Heart left ventricle (tissue), 16 donors: ENCODE measurements at regions not wholly inside any gene's neighbourhood (a gene's known extent, or its start where the extent isn't known, plus 50 kb on each side); places are given as distances from the start of the nearest gene placed in this dataset.

Experiments
- ATAC-seq, 4 donors: fragments of 200-7000 bp; cut with Tn5 transposase; one replicate each; pipeline ENCODE4 v1.9.1; 2020 to 2022; ENCODE audit warnings: moderate library complexity in 4 of 4, mild to moderate bottlenecking in 3 of 4, moderate number of reproducible peaks in 1 of 4
- DNase-seq, 5 donors: peaks; one replicate each; pipeline ENCODE4 v3.0.0-alpha.2; 2020
- H3K27ac ChIP-seq, 12 donors: fragments of 200-600 bp; sonication (generic) in 4 of 12; one replicate each; pipeline versions ENCODE4 v1.5.0 to v1.8.0; 2016 to 2022; ENCODE audit warnings: mild to moderate bottlenecking in 2 of 12
- H3K27me3 ChIP-seq, 9 donors: fragments of 200-600 bp; sonication (generic) in 2 of 9; one replicate each; pipeline versions ENCODE4 v1.5.1 to v1.8.0; 2016 to 2022; ENCODE audit warnings: mild to moderate bottlenecking in 3 of 9
- H3K36me3 ChIP-seq, 9 donors: fragments of 200-600 bp; sonication (generic) in 2 of 9; one replicate each; pipeline versions ENCODE4 v1.5.0 to v1.8.0; 2018 to 2022; ENCODE audit warnings: mild to moderate bottlenecking in 2 of 9
- H3K4me1 ChIP-seq, 12 donors: fragments of 200-600 bp; sonication (generic) in 4 of 12; one replicate each; pipeline versions ENCODE4 v1.5.0 to v1.8.0; 2016 to 2022; ENCODE audit warnings: mild to moderate bottlenecking in 3 of 12
- H3K4me3 ChIP-seq, 12 donors: fragments of 200-600 bp; sonication (generic) in 4 of 12; one replicate each; pipeline versions ENCODE4 v1.5.0 to v1.8.0; 2017 to 2022; ENCODE audit warnings: mild to moderate bottlenecking in 9 of 12, moderate library complexity in 4 of 12
- H3K9me3 ChIP-seq, 12 donors: fragments of 200-600 bp; sonication (generic) in 4 of 12; one replicate each; pipeline versions ENCODE4 v1.5.0 to v1.8.0; 2016 to 2022; ENCODE audit warnings: mild to moderate bottlenecking in 1 of 12
- CTCF ChIP-seq, 12 donors: fragments of 200-600 bp; sonication (generic) in 4 of 12; IDR thresholded peaks; one replicate each; pipeline versions ENCODE4 v1.5.0 to v1.8.0; 2018 to 2022; ENCODE audit warnings: antibody characterized with exemption in 12 of 12, mild to moderate bottlenecking in 5 of 12
- POLR2A ChIP-seq, 2 donors: fragments of 450-650 bp; IDR thresholded peaks; one replicate each; pipeline ENCODE4 v1.6.1; 2017; ENCODE audit warnings: antibody characterized with exemption in 2 of 2, mild to moderate bottlenecking in 2 of 2, moderate library complexity in 2 of 2
- WGBS, 4 donors: extraction: QIAGEN DNeasy Blood & Tissue Kit in 2 of 4; methylation state at CpG; one replicate each; pipeline versions ENCODE4 v1.1.5 to v1.1.7; 2013 to 2018; 5-methylcytosine and 5-hydroxymethylcytosine counted together
- intact Hi-C, 10 donors: fragments of 100-400 bp; cut with DNase I; formaldehyde crosslinking; loops; one replicate each; pipeline versions ENCODE4 v1.11.1 to v1.14.2; 2022
- donor health status: ischemic (EF 13 %, LVEDD 7.1; RV severe dilation, severe dysfunction).
- donor health status: healthy with polysubstance abuse.
- donor health status: DM: no; HTN: yes; CAD: no.
- donor health status: DM: no; HTN: no; CAD: no.
- donor health status: ischemic (EF 25% LVEDD 6.9; RV normal size, moderate dysfunction).
- donor health status: ischemic (EF 25% LVEDD 5.7; RV mildly dilated, moderate dysfunction).
- donor health status: healthy.
- donor health status: DM: yes; HTN: yes; CAD: no.
- donor health status: ischemic (EF 35%, LVEDD 5.7; RV mildly dilated, moderate dysfunction).
- donor health status: nonischemic (EF 11% LVEDD 7.7; RV severe dilation, severe dysfunction).
- donor health status: DM: yes; HTN: yes; CAD: no.
- donor health status: PGD.
- donor health status: ischemic (EF 29% LVEDD 5.4; RV normal size, mild dysfunction).
- donor health status: nonischemic (EF 23%, LVEDD 6.1; RV moderate dilation, normal function).

GRCh38 chr12:54740882-54741281 lies 92.7 kb upstream of the DCD start:
- Histone ChIP-seq H3K4me1 (no peaks in the 10 kb centered on the region), H3K4me3 (no peak overlapping the region), H3K36me3 (no peaks in the 10 kb centered on the region), H3K9me3 (no peaks in the 10 kb centered on the region), H3K27me3 (peaks cover 0 to 16% (median 0%) of the 10 kb centered on the region in 9 donors), H3K27ac (no peak overlapping the region)
- DNase-seq (no peak), ATAC-seq (no peak)
- 67 to 85% (median 78%) methylated on average over 1 of the region's 1 CpG for WGBS, 4 donors
- intact Hi-C loops: loop anchor here in 1 of 10 donors (10.0 kb wide), 1 partner anchor 324 kb away; no protein-coding TSS in a partner anchor
- TF ChIP-seq CTCF (IDR thresholded peaks at IDR 0.05) (no peak), POLR2A (IDR thresholded peaks at IDR 0.05) (no peak)

GRCh38 chr12:54736549-54736948 lies 88.4 kb upstream of the DCD start:
- Histone ChIP-seq H3K27me3 (no peaks in the 10 kb centered on the region), H3K4me3 (no peak overlapping the region), H3K4me1 (no peaks in the 10 kb centered on the region), H3K36me3 (no peaks in the 10 kb centered on the region), H3K27ac (no peak overlapping the region), H3K9me3 (no peaks in the 10 kb centered on the region)
- no peak for TF ChIP-seq POLR2A (IDR thresholded peaks at IDR 0.05)
- no peak for TF ChIP-seq CTCF (IDR thresholded peaks at IDR 0.05)
- 76 to 87% (median 84%) methylated on average over 2 of the region's 2 CpGs for WGBS, 4 donors
- DNase-seq: no peak
- intact Hi-C loops: no loop called here
- no peak for ATAC-seq

- 49 to 56% (median 50%) methylated on average over 4 of the region's 4 CpGs for WGBS, 4 donors
- intact Hi-C loops: no loop called here
- peak in 3 of 5 donors; percentile 20 to 44 (median 41) for DNase-seq
- peak; percentile 91 to 97 (median 96) for ATAC-seq
- Histone ChIP-seq H3K27ac (peak overlapping the region in 1 of 12 donors; percentile 32), H3K9me3 (no peaks in the 10 kb centered on the region), H3K36me3 (no peaks in the 10 kb centered on the region), H3K4me1 (no peaks in the 10 kb centered on the region), H3K4me3 (no peak overlapping the region), H3K27me3 (no peaks in the 10 kb centered on the region)
- TF ChIP-seq POLR2A (IDR thresholded peaks at IDR 0.05) (no peak), CTCF (IDR thresholded peaks at IDR 0.05) (no peak)
Observed at GRCh38 chr12:54734196-54734950, 86.2 kb upstream of the DCD start.

GRCh38 chr12:54725233-54725843 lies 77.2 kb upstream of the DCD start:
- Histone ChIP-seq H3K36me3 (no peaks in the 10 kb centered on the region), H3K27ac (no peak overlapping the region), H3K27me3 (peaks cover 0 to 12% (median 4%) of the 10 kb centered on the region in 9 donors), H3K4me3 (no peak overlapping the region), H3K4me1 (no peaks in the 10 kb centered on the region), H3K9me3 (no peaks in the 10 kb centered on the region)
- peak in 8 of 12 donors; percentile 10 to 40 (median 26) for TF ChIP-seq CTCF (IDR thresholded peaks at IDR 0.05)
- no peak for TF ChIP-seq POLR2A (IDR thresholded peaks at IDR 0.05)
- ATAC-seq (no peak), DNase-seq (no peak)
- WGBS, 4 donors: 20 to 27% (median 23%) methylated on average over 5 of the region's 5 CpGs
- intact Hi-C loops: loop anchor here in 2 of 10 donors (5.0 to 10.0 kb wide), 2 partner anchors 232 to 239 kb away; no protein-coding TSS in a partner anchor
